ENCODE measurements at regions not wholly inside any gene's neighbourhood (a gene's known extent, or its start where the extent isn't known, plus 50 kb on each side); places are given as distances from the start of the nearest gene placed in this dataset.

DNA sequence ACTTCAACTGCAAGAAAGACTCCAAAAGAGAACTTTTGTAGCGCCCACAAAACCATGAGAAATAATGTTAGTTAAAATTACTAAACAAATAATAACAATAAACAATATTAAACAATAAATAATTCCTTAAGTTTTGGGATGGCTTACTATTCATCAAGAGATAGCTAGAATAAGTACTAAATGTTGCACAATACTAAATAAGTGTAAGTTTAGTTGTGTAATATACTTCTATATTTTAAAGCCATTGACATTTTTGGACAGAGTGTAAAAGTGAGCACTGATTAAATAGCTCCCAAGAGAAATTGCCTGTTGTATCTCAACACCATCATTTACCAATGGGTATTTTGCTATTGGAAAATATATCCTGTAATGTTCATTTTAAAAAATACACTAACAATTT lies 166.7 kb downstream of the ALG10 start:
- TF ChIP-seq, protein P1, sequence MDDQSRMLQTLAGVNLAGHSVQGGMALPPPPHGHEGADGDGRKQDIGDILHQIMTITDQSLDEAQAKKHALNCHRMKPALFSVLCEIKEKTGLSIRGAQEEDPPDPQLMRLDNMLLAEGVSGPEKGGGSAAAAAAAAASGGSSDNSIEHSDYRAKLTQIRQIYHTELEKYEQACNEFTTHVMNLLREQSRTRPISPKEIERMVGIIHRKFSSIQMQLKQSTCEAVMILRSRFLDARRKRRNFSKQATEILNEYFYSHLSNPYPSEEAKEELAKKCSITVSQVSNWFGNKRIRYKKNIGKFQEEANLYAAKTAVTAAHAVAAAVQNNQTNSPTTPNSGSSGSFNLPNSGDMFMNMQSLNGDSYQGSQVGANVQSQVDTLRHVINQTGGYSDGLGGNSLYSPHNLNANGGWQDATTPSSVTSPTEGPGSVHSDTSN (CRISPR knock-in tag; IDR thresholded peaks at IDR 0.05): no peak
- TF ChIP-seq ZNF221 (tag by site-specific recombination; IDR thresholded peaks at IDR 0.05; ENCODE audit: borderline replicate concordance): no peak
- TF ChIP-seq ZNF596 (tag by site-specific recombination; IDR thresholded peaks at IDR 0.05): no peak
- no peak for TF ChIP-seq PRDM1 (tag by site-specific recombination; IDR thresholded peaks at IDR 0.05)
- TF ChIP-seq, protein P2, sequence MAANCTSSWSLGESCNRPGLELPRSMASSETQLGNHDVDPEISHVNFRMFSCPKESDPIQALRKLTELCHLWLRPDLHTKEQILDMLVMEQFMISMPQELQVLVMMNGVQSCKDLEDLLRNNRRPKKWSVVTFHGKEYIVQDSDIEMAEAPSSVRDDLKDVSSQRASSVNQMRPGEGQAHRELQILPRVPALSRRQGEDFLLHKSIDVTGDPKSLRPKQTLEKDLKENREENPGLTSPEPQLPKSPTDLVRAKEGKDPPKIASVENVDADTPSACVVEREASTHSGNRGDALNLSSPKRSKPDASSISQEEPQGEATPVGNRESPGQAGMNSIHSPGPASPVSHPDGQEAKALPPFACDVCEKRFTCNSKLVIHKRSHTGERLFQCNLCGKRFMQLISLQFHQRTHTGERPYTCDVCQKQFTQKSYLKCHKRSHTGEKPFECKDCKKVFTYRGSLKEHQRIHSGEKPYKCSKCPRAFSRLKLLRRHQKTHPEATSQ (tag by site-specific recombination; IDR thresholded peaks at IDR 0.05): no peak
- TF ChIP-seq ZNF677 (tag by site-specific recombination; IDR thresholded peaks at IDR 0.05): no peak
